Astrocyte (in vitro differentiated cells and primary cell): ENCODE measurements at regions not wholly inside any gene's neighbourhood (a gene's known extent, or its start where the extent isn't known, plus 50 kb on each side); places are given as distances from the start of the nearest gene placed in this dataset.

Experiments used
- CTCF ChIP-seq: IDR thresholded peaks from 2 replicates; pipeline ENCODE4 v1.5.1; 2011; ENCODE audit warnings: low read depth, mild to moderate bottlenecking, inconsistent platforms, low read length, moderate library complexity; ENCODE audit not compliant: insufficient read depth
- EZH2 ChIP-seq: IDR thresholded peaks from 2 replicates; pipeline ENCODE4 v1.6.1; 2012; ENCODE audit warnings: mild to moderate bottlenecking, low read length, inconsistent platforms; ENCODE audit not compliant: insufficient read depth

GRCh38 chr2:199552141-199552540 lies 94.4 kb upstream of the SATB2 start:
- TF ChIP-seq CTCF (no peak), EZH2 (no peak)
